Mucosa of rectum (tissue), 2 donors: ENCODE measurements at regions not wholly inside any gene's neighbourhood (a gene's known extent, or its start where the extent isn't known, plus 50 kb on each side); places are given as distances from the start of the nearest gene placed in this dataset.
"Not testable (repeated sequence)": the region's sequence is repeated elsewhere in the genome, so short reads cannot be mapped to it uniquely, and the experiment has no call there.

ENCODE experiments used
- H3K27ac ChIP-seq, 2 donors: one replicate each; pipeline ENCODE4 v1.7.0; 2013; ENCODE audit warnings: inconsistent platforms in 2 of 2, low read depth in 2 of 2, low read length in 2 of 2
- H3K27me3 ChIP-seq, 2 donors: one replicate each; pipeline ENCODE4 v1.7.0; 2013; ENCODE audit warnings: low read length in 2 of 2; ENCODE audit not compliant: control insufficient read depth in 2 of 2, insufficient read depth in 2 of 2
- H3K36me3 ChIP-seq, 2 donors: one replicate each; pipeline ENCODE4 v1.7.0; 2013; ENCODE audit warnings: low read length in 2 of 2; ENCODE audit not compliant: control insufficient read depth in 2 of 2, insufficient read depth in 2 of 2
- H3K4me1 ChIP-seq, 2 donors: one replicate each; pipeline ENCODE4 v1.7.0; 2013; ENCODE audit warnings: low read length in 2 of 2, mild to moderate bottlenecking in 1 of 2; ENCODE audit not compliant: control insufficient read depth in 2 of 2, insufficient read depth in 2 of 2
- H3K4me3 ChIP-seq, 2 donors: one replicate each; pipeline ENCODE4 v1.7.0; 2013; ENCODE audit warnings: low read length in 2 of 2
- H3K9ac ChIP-seq, 2 donors: one replicate each; pipeline ENCODE4 v1.7.0; 2013; ENCODE audit warnings: low read length in 2 of 2, low read depth in 1 of 2, mild to moderate bottlenecking in 1 of 2
- H3K9me3 ChIP-seq, 2 donors: one replicate each; pipeline ENCODE4 v1.7.0; 2013; ENCODE audit warnings: low read length in 2 of 2; ENCODE audit not compliant: control insufficient read depth in 2 of 2
- donor health status: healthy.
- donor health status: Normal muscosa, but diverticular disease.

DNA sequence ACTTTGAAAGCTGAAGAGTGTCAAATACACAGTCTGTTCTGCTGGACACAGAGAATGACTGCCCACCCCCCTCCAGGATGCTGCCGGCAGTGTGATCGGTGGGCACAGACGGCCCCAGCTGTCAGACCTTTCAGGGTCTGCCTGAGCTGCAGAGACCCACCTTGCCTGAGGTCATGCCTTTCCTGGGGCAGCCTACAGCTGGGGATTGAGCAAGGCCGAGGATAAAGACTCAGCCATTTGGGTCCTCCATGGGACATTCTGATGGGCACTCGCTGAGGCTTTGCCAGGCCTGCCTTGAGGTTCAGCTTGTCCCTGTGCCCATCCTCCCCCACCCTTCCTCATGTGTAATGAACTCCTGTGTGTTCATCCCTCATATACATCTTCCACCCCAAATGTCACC, 102.3 kb upstream of the SMAD3 start:
- no peak overlapping the region for H3K27ac ChIP-seq
- no peaks in the 10 kb centered on the region for H3K36me3 ChIP-seq
- H3K27me3 ChIP-seq: no peaks in the 10 kb centered on the region
- H3K9me3 ChIP-seq: no peaks in the 10 kb centered on the region
- H3K4me3 ChIP-seq: no peak overlapping the region
- H3K4me1 ChIP-seq: no peaks in the 10 kb centered on the region
- no peak overlapping the region for H3K9ac ChIP-seq

DNA sequence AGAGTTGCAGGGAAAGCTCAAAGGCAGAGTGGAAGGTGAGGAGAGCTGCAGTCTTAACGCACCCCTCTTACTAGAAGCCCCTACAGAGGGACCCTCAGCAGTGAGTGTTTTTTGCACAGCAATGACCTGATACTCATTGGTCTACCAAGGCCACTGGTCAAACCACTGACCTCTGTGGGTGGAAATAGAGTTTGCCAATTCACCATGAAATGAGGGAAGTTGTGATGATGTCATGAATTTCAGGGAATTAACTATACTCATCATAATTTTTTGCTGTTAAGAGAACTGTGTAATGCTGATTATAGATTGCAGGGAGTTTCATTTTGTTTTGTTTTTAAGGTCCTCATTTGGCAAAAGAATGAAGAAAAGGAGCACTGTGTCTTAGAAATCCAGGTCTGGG, 101.7 kb upstream of the SMAD3 start:
- Histone ChIP-seq H3K27ac (no peak overlapping the region), H3K36me3 (no peaks in the 10 kb centered on the region), H3K4me1 (no peaks in the 10 kb centered on the region), H3K27me3 (no peaks in the 10 kb centered on the region), H3K9me3 (no peaks in the 10 kb centered on the region), H3K9ac (no peak overlapping the region), H3K4me3 (no peak overlapping the region)

- H3K36me3 ChIP-seq: no peaks in the 10 kb centered on the region
- no peak overlapping the region for H3K4me3 ChIP-seq
- H3K9ac ChIP-seq: no peak overlapping the region
- H3K27ac ChIP-seq: no peak overlapping the region
- no peaks in the 10 kb centered on the region for H3K27me3 ChIP-seq
- no peaks in the 10 kb centered on the region for H3K9me3 ChIP-seq
- H3K4me1 ChIP-seq: no peaks in the 10 kb centered on the region
These were observed 101.2 kb upstream of the SMAD3 start for GRCh38 chr15:66964111-66964738.

DNA sequence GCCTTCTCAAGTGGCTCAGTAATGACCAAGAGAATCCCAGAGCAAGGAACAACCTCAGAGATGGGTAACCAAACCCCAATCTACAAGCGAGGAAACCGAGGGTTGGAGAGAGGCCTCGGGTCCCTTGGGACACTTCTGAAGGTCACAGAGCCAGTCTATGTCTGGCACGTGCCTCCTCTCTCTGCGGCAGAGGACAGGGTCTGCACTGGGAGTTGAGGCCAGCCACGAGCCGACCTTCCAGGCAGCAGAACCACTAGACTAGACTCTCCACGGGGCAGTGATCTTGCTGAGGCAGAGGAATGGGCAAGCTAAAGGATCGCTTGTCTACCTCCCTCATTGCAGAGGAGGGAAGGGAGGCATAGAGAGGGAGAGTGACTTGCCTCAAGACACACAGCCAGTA, 100.6 kb upstream of the SMAD3 start:
- Histone ChIP-seq H3K36me3 (no peaks in the 10 kb centered on the region), H3K9me3 (no peaks in the 10 kb centered on the region), H3K9ac (no peak overlapping the region), H3K27ac (no peak overlapping the region), H3K27me3 (no peaks in the 10 kb centered on the region), H3K4me1 (no peaks in the 10 kb centered on the region), H3K4me3 (no peak overlapping the region)

- Histone ChIP-seq H3K36me3 (no peaks in the 10 kb centered on the region), H3K27ac (no peak overlapping the region), H3K9ac (no peak overlapping the region), H3K9me3 (no peaks in the 10 kb centered on the region), H3K27me3 (no peaks in the 10 kb centered on the region), H3K4me3 (no peak overlapping the region), H3K4me1 (no peaks in the 10 kb centered on the region)
These were observed 100.1 kb upstream of the SMAD3 start for GRCh38 chr15:66965201-66965900.

DNA sequence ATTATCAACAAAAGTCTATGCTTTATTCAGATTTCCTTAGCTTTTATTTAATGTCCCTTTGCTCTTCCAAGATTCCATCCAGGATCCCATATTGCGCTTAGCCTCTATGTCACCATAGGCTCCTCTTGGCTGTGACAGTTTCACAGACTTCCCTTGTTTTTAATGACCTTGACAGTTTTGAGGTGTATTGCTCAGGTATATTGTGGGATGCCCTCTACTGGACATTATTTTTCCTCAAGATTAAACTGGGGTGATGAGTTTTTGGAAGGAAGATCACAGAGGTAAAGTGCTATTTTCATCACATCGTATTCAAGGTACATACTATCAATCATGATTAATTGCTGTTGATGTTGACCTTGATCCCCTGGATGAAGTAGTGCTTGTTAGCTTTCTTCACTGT, 99.1 kb upstream of the SMAD3 start:
- Histone ChIP-seq H3K9me3 (no peaks in the 10 kb centered on the region), H3K9ac (no peak overlapping the region), H3K27ac (no peak overlapping the region), H3K4me3 (no peak overlapping the region), H3K36me3 (no peaks in the 10 kb centered on the region), H3K27me3 (no peaks in the 10 kb centered on the region), H3K4me1 (no peaks in the 10 kb centered on the region)

GRCh38 chr15:66968806-66969596, 96.4 kb upstream of the SMAD3 start:
- no peaks in the 10 kb centered on the region for H3K27me3 ChIP-seq
- no peak overlapping the region for H3K9ac ChIP-seq
- no peaks in the 10 kb centered on the region for H3K9me3 ChIP-seq
- no peak overlapping the region for H3K4me3 ChIP-seq
- no peaks in the 10 kb centered on the region for H3K36me3 ChIP-seq
- H3K27ac ChIP-seq: no peak overlapping the region
- no peaks in the 10 kb centered on the region for H3K4me1 ChIP-seq

- H3K27me3 ChIP-seq, H3K9ac ChIP-seq, H3K4me1 ChIP-seq, H3K27ac ChIP-seq, H3K9me3 ChIP-seq, H3K36me3 ChIP-seq, H3K4me3 ChIP-seq: not testable (repeated sequence)
These were observed 91.3 kb upstream of the SMAD3 start for GRCh38 chr15:66974131-66974530.

- not testable (repeated sequence) for H3K4me1 ChIP-seq, H3K9ac ChIP-seq, H3K27ac ChIP-seq, H3K4me3 ChIP-seq, H3K27me3 ChIP-seq, H3K9me3 ChIP-seq, H3K36me3 ChIP-seq
These were observed 89.2 kb upstream of the SMAD3 start for GRCh38 chr15:66976106-66976640.

DNA sequence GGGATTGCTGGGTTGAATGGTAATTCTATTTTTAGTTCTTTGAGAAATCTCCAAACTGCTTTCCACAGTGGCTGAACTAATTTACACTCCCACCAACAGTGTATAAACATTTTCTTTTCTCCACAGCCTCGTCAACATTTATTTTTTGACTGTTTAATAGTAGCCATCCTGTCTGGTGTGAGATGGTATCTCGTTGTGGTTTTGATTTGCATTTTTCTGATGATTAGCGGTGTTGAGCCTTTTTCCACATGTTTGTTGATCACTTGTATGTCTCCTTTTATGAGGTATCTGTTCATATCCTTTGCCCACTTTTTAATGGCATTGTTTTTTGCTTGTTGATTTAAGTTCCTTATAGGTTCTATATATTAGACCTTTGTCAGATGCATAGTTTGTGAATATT, 85.1 kb upstream of the SMAD3 start:
- not testable (repeated sequence) for H3K9ac ChIP-seq, H3K27ac ChIP-seq, H3K27me3 ChIP-seq, H3K4me1 ChIP-seq, H3K9me3 ChIP-seq, H3K36me3 ChIP-seq, H3K4me3 ChIP-seq
